Hematopoietic multipotent progenitor cell (in vitro differentiated cells): ENCODE measurements at regions not wholly inside any gene's neighbourhood (a gene's known extent, or its start where the extent isn't known, plus 50 kb on each side); places are given as distances from the start of the nearest gene placed in this dataset.

Experiments
- DNase-seq, 3 donors: peaks; one replicate each; pipeline ENCODE4 v3.0.0-alpha.2; 2011 to 2015; ENCODE audit warnings: low read depth in 2 of 3, low spot score in 2 of 3

- no peak for DNase-seq
Observed at GRCh38 chr6:77183447-77183846, 279.8 kb downstream of the HTR1B start.

- DNase-seq: no peak
Observed at GRCh38 chr6:77181749-77182148, 281.5 kb downstream of the HTR1B start.

GRCh38 chr6:77180326-77180725 lies 283.0 kb downstream of the HTR1B start:
- DNase-seq: no peak

- no peak for DNase-seq
Observed at GRCh38 chr6:77178821-77179220, 284.5 kb downstream of the HTR1B start.

GRCh38 chr6:77177470-77177869 lies 285.8 kb downstream of the HTR1B start:
- DNase-seq: no peak

- no peak for DNase-seq
Observed at GRCh38 chr6:77173472-77174074, 289.7 kb downstream of the HTR1B start.

- no peak for DNase-seq
Observed at GRCh38 chr6:77172578-77172977, 290.7 kb downstream of the HTR1B start.

GRCh38 chr6:77159730-77160129 lies 303.6 kb downstream of the HTR1B start:
- DNase-seq: no peak

GRCh38 chr6:77151241-77151640 lies 312.1 kb downstream of the HTR1B start:
- DNase-seq: no peak

- DNase-seq: no peak
Observed at GRCh38 chr6:77150736-77151135, 312.6 kb downstream of the HTR1B start.

- DNase-seq: no peak
Observed at GRCh38 chr6:77145244-77145643, 318.0 kb downstream of the HTR1B start.

GRCh38 chr6:77143659-77144447 lies 319.4 kb downstream of the HTR1B start:
- DNase-seq: no peak

- no peak for DNase-seq
Observed at GRCh38 chr6:77136086-77136485, 327.2 kb downstream of the HTR1B start.

GRCh38 chr6:77133031-77133430 lies 330.3 kb downstream of the HTR1B start:
- DNase-seq: no peak

- DNase-seq: no peak
Observed at GRCh38 chr6:77131426-77131825, 331.9 kb downstream of the HTR1B start.

GRCh38 chr6:77124604-77125003 lies 338.7 kb downstream of the HTR1B start:
- DNase-seq: no peak

GRCh38 chr6:77123527-77123926 lies 339.8 kb downstream of the HTR1B start:
- DNase-seq: no peak

- DNase-seq: no peak
Observed at GRCh38 chr6:77106992-77107391, 356.3 kb downstream of the HTR1B start.

GRCh38 chr6:77105091-77105490 lies 358.2 kb downstream of the HTR1B start:
- no peak for DNase-seq

- no peak for DNase-seq
Observed at GRCh38 chr6:77097940-77098339, 365.4 kb downstream of the HTR1B start.

GRCh38 chr6:77095936-77096627 lies 367.2 kb downstream of the HTR1B start:
- DNase-seq: no peak

GRCh38 chr6:77094821-77095220 lies 368.5 kb downstream of the HTR1B start:
- no peak for DNase-seq
